ENCODE measurements at regions not wholly inside any gene's neighbourhood (a gene's known extent, or its start where the extent isn't known, plus 50 kb on each side); places are given as distances from the start of the nearest gene placed in this dataset.
"Not testable (repeated sequence)": the region's sequence is repeated elsewhere in the genome, so short reads cannot be mapped to it uniquely, and the experiment has no call there.

DNA sequence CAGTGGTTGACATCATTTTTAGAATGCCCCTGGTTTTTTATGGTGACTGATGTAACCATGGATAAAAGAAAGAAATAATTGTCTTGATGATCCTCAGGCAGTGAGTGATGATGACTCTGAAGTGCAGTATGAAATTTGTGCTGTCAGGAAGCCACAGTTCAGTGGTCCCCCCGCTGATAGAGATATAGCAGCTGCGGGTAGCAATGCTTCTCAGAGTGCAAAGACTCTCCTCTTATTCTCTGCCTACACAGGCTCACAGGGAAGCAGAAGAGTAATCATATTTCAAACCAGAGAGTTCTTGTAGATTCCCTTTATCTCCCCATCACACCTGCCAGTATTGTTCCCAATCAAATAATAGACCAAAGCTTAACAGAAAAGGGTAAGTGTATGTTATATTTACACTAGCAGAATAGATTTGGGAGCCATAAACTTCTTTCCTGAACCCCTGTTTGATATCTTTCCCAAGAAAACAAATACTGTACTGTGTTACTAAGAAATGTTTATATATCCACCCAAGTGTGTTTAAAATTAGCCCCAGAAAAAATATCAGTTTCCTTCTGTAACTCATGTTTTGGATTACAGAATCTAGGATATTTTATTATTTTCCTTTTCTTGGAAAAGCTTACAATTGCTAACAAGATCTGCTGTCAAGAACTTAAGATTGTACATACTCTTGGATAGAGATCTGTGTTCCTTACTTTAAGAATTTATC is 1817.4 kb upstream of the FLRT2 start:
- 15% methylated on average over 2 of the region's 2 CpGs for WGBS
- Histone ChIP-seq H3K4me1 (replicated peaks) (no peaks in the 10 kb centered on the region), H3K27ac (no peak overlapping the region), H3K27me3 (replicated peaks; ENCODE audit: insufficient read depth) (no peaks in the 10 kb centered on the region), H3K36me3 (no peaks in the 10 kb centered on the region), H3K4me3 (no peak overlapping the region), H3K9me3 (no peaks in the 10 kb centered on the region)
- intact Hi-C loops (cut with DNase I), result no loop called here
- TF ChIP-seq, protein P1, sequence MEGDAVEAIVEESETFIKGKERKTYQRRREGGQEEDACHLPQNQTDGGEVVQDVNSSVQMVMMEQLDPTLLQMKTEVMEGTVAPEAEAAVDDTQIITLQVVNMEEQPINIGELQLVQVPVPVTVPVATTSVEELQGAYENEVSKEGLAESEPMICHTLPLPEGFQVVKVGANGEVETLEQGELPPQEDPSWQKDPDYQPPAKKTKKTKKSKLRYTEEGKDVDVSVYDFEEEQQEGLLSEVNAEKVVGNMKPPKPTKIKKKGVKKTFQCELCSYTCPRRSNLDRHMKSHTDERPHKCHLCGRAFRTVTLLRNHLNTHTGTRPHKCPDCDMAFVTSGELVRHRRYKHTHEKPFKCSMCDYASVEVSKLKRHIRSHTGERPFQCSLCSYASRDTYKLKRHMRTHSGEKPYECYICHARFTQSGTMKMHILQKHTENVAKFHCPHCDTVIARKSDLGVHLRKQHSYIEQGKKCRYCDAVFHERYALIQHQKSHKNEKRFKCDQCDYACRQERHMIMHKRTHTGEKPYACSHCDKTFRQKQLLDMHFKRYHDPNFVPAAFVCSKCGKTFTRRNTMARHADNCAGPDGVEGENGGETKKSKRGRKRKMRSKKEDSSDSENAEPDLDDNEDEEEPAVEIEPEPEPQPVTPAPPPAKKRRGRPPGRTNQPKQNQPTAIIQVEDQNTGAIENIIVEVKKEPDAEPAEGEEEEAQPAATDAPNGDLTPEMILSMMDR (IDR thresholded peaks at IDR 0.05), result no peak
- TF ChIP-seq POLR2AphosphoS5 (IDR thresholded peaks at IDR 0.05) (no peak), POLR2A (IDR thresholded peaks at IDR 0.05) (no peak)
- no peak for DNase-seq (ENCODE audit: low spot score)

DNA sequence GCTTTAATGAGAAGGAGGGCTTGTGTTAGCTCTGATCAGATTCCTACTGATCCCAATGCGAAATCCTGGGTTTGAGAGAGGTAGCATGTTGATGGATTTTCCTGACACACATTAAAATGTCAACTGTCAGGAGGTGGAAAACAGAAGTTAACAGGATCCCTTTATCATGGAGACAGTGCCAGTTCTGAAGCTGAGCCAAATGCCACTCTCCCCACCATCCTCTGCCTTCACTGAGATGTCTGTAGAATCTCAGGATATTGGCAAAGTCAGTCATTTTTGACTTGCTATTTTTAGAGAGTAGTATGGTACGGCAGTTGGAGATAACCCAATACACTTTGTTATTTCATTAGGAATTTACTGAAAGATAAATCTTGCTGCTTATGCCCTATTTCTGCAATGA is 1816.2 kb upstream of the FLRT2 start:
- WGBS, result 64% methylated on average over 2 of the region's 2 CpGs
- intact Hi-C loops (cut with DNase I), result no loop called here
- H3K36me3 ChIP-seq, result no peaks in the 10 kb centered on the region
- H3K4me3 ChIP-seq, result no peak overlapping the region
- TF ChIP-seq POLR2AphosphoS5 (IDR thresholded peaks at IDR 0.05) (no peak), POLR2A (IDR thresholded peaks at IDR 0.05) (no peak)
- TF ChIP-seq, protein P1 (IDR thresholded peaks at IDR 0.05), result no peak
- H3K27me3 ChIP-seq (replicated peaks; ENCODE audit: insufficient read depth), result no peaks in the 10 kb centered on the region
- no peak for DNase-seq (ENCODE audit: low spot score)
- H3K4me1 ChIP-seq (replicated peaks), result no peaks in the 10 kb centered on the region
- H3K27ac ChIP-seq, result no peak overlapping the region
- H3K9me3 ChIP-seq, result no peaks in the 10 kb centered on the region

DNA sequence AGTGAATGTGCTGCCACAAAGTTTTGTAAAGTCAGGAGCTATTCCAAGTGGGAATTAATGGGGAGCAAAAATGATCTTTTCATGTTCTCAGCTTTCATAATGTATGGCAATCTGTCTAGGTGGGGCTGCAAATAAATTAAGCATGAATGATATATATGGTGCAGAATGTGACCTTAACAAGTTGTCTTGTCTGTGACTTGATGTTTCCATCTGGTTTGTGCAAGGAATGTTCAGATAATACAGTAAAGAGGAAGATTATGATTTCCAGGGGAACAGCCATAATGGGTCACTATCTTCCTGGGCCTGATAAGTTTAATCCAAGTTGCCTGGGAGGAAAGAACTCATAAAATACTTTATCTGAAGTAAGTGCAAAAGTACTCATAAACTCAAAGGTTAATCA is 1815.8 kb upstream of the FLRT2 start:
- H3K36me3 ChIP-seq, result no peaks in the 10 kb centered on the region
- H3K4me1 ChIP-seq (replicated peaks), result no peaks in the 10 kb centered on the region
- intact Hi-C loops (cut with DNase I), result no loop called here
- no peaks in the 10 kb centered on the region for H3K27me3 ChIP-seq (replicated peaks; ENCODE audit: insufficient read depth)
- TF ChIP-seq, protein P1 (IDR thresholded peaks at IDR 0.05), result no peak
- TF ChIP-seq POLR2AphosphoS5 (IDR thresholded peaks at IDR 0.05) (no peak), POLR2A (IDR thresholded peaks at IDR 0.05) (no peak)
- no peak overlapping the region for H3K27ac ChIP-seq
- H3K9me3 ChIP-seq, result no peaks in the 10 kb centered on the region
- DNase-seq (ENCODE audit: low spot score), result no peak
- no peak overlapping the region for H3K4me3 ChIP-seq

DNA sequence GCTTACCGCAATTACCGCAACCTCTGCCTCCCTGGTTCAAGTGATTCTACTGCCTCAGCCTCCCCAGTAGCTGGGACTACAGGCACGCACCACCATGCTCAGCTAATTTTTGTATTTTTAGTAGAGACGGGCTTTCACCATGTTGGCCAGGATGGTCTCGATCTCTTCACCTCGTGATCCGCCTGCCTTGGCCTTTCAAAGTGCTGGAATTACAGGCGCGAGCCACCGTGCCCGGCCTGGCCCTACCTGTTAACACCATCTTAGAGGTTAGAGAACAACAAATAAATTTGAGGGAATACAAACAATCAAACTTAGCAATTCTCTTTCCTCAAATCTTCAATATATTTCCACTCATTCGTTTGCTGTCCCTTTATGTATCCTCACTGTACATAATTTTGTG is 1810.5 kb upstream of the FLRT2 start:
- H3K9me3 ChIP-seq; H3K36me3 ChIP-seq; H3K27ac ChIP-seq; DNase-seq (ENCODE audit: low spot score); H3K4me1 ChIP-seq (replicated peaks); intact Hi-C loops (cut with DNase I); H3K27me3 ChIP-seq (replicated peaks; ENCODE audit: insufficient read depth); H3K4me3 ChIP-seq: not testable (repeated sequence)
- WGBS, result 97% methylated on average over 12 of the region's 12 CpGs

DNA sequence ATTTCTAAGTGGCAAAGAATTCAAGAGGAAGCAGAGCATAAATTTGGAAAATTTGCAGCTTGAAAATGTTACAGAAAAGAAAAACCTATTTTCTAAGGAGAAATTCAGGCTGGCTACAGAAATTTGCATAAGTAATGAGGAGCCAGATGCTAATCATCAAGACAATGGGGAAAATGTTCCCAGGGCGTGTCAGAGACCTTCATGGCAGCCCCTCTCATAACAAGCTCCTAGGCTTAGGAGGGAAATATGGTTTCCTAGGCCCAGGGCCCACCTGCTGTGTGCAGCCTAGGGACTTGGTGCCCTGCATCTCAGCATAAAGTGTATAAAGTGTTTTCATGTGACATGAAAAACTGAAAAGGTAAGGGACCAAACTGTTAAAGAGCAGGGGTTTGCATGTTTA is 1796.3 kb upstream of the FLRT2 start:
- no peaks in the 10 kb centered on the region for H3K4me1 ChIP-seq (replicated peaks)
- H3K27ac ChIP-seq, result no peak overlapping the region
- WGBS, result 71% methylated on average over 1 of the region's 1 CpG
- H3K36me3 ChIP-seq, result no peaks in the 10 kb centered on the region
- H3K27me3 ChIP-seq (replicated peaks; ENCODE audit: insufficient read depth), result no peaks in the 10 kb centered on the region
- TF ChIP-seq POLR2AphosphoS5 (IDR thresholded peaks at IDR 0.05) (no peak), POLR2A (IDR thresholded peaks at IDR 0.05) (no peak)
- TF ChIP-seq, protein P1 (IDR thresholded peaks at IDR 0.05), result no peak
- intact Hi-C loops (cut with DNase I), result no loop called here
- no peaks in the 10 kb centered on the region for H3K9me3 ChIP-seq
- H3K4me3 ChIP-seq, result no peak overlapping the region
- DNase-seq (ENCODE audit: low spot score), result no peak

All from prostate gland (tissue), 2 donors.